Activated CD8-positive, alpha-beta memory T cell treated with anti-CD3 and anti-CD28 coated beads for 24 hours (primary cell): ENCODE measurements at regions not wholly inside any gene's neighbourhood (a gene's known extent, or its start where the extent isn't known, plus 50 kb on each side); places are given as distances from the start of the nearest gene placed in this dataset.
A peak's percentile ranks its signal among the peaks of the same experiment; 100 is the strongest.

ENCODE experiments used
- DNase-seq: peaks from one replicate; pipeline ENCODE4 v3.0.0-alpha.2; 2020

DNA sequence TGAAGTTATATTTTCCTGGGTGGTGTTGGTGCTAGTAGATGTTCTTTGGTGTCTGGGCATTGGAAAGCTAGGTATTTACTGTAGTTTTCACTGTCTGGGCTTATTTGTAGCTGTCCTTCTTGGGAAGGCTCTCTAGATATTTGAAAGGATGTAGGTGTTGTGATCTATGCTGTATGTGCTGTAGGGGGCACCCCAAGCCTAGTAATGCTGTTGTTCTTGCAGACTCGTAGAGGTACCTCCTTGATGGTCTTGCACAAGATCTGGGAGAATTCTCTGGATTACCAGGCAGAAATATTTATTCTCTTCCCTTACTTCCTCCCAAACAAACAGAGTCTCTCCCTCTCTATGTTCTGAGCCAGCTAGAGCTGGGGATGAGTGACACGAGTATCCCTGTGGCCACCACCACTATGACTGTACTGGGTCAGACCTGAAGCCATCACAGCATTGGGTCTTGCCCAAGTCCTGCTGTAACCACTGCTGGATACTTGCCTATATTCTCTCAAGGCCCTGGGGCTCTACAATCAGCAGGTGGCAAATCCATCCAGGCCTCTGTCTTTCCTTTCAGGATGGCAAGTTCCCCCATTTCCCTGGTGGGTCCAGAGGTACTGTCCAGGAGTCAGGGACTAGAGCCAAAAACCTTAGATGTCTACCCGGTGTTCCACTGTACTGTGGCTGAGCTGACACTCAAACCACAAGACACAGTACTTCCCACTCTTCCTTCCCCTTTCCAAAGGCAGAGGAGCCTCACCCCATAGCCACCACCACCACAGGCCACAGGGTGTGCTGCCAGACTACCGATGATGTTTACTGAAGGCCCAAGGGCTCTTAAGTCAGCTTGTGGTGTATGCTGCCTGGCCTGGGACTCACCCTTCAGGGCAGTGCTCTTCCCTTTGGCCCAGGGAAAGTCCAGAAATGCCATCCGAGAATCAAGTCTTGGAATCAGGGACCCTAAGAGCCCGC, 195.2 kb upstream of the DPPA4 start:
- peak; percentile 67 for DNase-seq

GRCh38 chr3:109545746-109546145, 208.4 kb upstream of the DPPA4 start:
- DNase-seq: no peak

DNA sequence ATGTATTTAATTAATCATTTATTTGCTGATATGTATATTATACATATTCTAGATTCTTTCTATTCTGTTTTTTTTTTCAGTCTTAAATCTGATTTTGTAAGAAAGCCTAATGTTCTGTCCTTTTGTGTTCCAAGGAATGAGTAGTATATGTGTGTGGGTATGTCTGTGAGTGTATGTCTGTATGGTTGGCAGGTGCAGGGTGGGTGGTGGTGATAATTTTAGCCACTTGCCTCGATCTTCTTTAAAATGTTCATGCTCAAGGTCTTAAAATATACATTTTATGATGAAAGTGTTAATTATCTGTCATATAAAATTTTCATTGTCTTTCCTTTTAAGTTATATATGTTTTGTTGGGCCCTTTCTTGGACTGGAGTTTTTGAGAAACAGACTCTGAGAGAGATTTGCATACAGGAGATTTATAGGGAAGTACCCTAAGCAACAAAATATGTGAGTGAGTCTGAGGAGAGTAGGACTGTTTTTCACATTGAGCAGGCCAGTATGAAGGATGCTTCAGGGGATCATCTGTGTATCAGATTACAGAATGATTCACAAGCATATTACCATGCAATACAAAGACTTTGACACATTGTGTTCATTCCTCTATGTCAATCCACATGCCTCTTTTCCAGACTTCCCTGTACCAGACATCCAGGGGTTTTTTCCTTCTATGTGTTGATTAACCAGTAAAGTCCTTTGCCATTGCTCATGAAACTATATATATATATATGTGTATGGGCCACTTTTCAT, 211.0 kb upstream of the DPPA4 start:
- DNase-seq: no peak

- DNase-seq: no peak
Observed at GRCh38 chr3:109553591-109554371, 216.4 kb upstream of the DPPA4 start.

DNA sequence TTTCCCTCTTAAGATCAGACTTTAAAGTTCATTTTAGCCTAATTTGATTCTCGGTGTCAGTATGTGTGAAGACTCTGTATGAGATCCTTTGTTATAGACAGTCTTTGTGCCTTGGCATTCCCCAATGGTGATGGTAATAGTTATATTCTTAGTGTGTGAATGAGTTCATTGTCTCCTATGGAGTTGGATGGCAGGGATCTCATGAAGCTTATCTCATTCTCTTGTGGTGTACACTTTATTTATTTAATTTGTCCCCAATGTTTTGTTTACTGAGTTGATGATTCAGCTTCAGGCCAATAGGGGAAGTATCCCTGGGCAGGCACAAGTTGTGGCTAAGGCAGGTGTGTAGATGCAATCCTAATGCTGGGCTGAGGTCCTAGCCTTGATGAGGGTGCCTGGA, 222.0 kb upstream of the DPPA4 start:
- DNase-seq: no peak

- peak; percentile 62 for DNase-seq
Observed at GRCh38 chr3:109563149-109563548, 225.8 kb upstream of the DPPA4 start.

- no peak for DNase-seq
Observed at GRCh38 chr3:109569135-109569846, 231.9 kb upstream of the DPPA4 start.

- no peak for DNase-seq
Observed at GRCh38 chr3:109570408-109570807, 233.1 kb upstream of the DPPA4 start.

DNA sequence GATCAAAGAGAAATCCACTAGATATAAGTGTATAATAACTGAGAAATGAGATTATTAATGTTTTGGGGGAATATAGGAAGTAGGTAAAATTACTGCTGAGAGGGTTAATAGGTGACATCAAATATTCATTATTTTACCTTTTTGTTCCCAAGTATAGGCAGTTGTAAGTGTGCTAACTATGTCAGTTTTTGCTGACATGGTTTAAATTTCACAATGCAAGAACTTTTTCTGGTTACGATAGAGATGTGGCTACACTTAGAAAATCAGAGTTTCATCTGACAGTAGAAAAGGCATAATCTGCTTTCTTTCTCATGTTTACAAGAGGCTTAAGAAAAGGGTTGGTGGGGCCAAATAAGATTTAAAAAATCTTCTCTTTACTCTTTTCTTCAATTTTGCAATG, 235.0 kb upstream of the DPPA4 start:
- DNase-seq: no peak

DNA sequence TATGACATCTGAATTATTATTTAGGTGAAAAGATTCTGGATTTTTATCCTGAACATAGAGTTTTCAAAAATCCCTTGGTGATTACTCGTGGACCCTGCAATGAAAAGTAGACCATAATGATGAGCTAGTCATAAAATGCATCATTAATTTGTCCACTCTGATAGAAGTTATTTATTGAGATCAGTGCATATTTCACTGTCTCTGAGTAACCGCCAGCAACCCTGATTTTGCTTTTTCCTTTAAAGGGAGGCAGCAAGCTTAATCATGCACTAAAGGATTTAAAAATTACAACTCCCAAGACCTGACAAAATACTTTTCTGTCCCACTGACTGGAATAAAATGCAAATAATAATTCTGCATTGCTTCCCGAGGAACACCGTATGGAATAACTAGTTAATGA, 259.6 kb upstream of the DPPA4 start:
- no peak for DNase-seq

DNA sequence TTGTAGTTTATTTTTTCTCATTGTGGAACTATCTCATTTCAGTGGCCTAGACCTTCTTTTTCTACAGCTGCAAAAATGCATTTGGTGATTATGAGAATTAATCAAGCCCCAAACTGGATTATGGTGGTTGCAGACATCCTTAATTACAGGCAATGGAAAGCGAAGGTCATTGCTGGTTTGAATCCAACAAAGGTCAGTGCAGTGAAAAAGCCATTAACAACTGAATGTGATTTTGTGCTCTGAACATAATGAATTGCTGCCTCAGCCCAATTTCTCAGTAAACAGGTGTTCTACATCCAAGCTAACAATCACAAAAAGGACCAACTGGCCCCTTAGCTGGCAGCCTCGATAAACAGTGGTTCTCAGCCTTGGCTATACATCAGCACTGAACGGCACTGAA, 260.1 kb upstream of the DPPA4 start:
- no peak for DNase-seq

DNA sequence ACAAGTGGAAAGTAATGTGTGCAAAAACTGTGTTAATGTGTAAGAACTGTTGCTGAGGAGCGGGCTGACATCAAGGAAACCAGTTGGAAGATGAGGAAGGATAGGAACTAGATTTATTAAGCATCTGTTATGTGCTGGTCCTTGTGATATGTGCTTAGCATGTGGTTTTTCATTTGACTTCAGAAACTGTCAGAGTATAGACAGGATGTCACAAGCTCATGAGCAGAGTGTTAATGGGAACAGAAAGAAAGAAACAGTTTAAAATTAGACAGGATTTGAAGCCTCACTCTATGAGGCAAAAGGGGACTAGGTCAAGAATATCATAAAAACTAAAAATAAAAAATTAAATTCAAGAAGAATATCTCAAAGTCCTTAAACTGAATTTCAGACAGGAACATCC, 270.6 kb upstream of the DPPA4 start:
- DNase-seq: no peak

- no peak for DNase-seq
Observed at GRCh38 chr3:109608574-109608973, 271.2 kb upstream of the DPPA4 start.

DNA sequence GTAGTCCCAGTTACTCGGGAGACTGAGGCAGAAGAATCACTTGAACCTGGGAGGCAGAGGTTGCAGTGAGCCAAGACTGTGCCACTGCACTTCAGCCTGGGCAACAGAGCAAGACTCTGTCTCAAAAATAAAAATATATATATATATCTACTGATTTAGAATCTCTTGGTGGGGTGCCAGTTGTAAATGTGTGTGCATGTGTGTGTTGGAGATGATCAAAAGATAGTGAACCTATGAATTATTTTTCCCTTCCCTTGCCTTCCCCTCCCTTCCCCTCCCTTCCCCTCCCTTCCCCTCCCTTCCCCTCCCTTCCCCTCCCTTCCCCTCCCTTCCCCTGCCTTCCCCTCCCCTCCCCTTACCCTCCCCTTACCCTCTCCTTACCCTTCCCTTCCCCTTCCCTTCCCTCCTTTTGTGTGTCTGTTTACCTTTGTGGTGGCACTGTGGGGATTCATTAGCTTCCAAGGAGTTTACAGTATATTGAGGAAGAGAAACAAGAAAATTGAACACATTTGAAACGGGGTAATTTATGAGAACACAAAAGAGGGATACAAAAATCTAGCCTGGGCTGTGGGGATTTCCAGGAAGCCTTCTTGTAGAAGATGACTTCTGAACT, 281.5 kb upstream of the DPPA4 start:
- no peak for DNase-seq

DNA sequence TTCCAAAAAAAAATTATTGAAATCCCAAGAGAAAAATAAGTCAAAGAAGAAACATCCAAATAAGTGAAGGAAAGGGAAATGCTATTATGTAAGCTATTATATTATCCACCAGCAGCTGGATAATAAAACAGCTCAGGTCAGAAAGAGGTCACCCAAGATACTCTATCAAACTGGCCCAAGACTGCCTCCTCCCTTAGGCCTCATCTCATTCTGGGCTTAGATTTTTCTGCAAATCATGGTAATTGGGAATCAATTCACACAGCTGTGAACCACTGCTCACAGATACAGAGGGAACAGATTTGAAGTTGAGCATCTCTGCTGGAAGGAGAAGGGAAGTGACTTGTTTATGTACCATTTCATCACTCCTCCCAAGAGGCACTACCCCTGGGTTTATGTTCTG, 294.6 kb upstream of the DPPA4 start:
- no peak for DNase-seq

DNA sequence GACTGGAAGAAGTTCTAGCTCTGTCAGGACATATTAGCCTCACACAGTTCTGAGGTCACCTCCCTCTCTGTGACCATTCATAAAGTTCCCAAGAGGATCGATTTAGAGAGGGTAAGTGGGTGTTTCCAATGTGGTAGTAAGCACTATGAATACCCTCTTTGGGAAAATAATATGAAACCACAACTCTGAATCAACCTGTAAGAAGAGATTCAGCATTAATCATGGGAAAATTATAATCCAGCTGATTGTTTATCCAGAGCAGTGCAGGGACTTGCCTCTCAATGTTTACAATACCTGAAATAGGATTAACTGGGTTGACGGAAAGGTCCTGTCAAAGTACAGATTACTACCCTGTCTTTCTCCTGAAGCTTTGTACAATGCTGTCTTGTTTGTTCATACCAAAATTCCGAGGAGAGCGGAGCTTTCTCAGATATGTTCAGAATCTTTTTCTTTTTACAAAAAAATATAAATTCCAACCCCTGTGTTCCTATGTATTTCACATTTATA, 302.9 kb upstream of the DPPA4 start:
- DNase-seq: no peak

- DNase-seq: no peak
Observed at GRCh38 chr3:109642025-109642424, 304.7 kb upstream of the DPPA4 start.

DNA sequence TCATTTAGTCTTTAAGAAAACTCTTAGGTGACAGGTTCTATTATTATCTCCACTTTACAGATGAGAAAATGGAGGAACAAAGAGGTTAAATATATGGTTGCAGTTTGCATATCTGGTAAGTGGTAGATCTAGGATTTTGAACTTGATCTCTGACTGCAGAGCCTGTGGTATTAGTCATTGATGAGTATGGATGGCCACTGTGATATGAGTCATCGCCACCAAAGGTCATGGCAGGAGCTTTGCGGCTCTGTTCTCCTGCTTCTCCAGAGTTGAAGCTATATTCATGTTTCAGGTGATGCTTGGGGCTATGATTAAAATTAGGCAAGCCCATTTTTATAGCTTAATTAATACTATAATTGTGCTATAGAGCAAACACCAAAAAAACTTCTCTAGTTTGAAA, 306.2 kb upstream of the DPPA4 start:
- DNase-seq: no peak

GRCh38 chr3:109644332-109644731, 307.0 kb upstream of the DPPA4 start:
- DNase-seq: no peak

- no peak for DNase-seq
Observed at GRCh38 chr3:109644746-109645145, 307.4 kb upstream of the DPPA4 start.

DNA sequence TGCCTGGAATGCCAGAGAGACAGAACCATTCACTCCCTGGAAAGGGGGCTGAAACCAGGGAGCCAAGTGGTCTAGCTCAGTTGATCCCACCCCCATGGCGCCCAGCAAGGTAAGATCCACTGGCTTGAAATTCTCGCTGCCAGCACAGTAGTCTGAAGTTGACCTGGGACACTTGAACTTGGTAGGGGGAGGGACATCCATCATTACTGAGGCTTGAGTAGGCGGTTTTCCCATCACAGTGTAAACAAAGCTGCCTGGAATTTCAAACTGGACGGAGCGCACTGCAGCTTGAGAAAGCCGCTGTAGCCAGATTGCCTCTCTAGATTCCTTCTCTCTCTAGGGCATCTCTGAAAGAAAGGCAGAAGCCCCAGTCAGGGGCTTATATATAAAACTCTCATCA, 310.7 kb upstream of the DPPA4 start:
- DNase-seq: no peak

DNA sequence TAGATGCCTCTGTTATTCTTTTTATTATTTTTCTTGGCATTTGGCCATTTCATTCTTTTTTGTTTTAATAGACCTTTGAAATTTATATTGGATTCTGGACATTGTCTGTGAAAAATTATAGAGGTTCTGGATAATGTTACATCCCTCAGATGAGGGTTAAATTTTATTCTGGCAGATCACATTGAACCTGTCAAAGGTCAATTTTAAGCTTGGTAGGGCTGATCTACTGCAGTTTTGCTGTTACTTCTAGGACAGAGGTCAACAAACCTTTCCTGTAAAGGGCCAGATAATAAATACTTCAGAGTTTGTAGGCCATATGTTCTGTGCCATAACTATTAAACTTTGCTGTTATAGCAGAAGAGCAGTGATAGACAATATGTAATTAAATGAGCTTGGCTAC, 318.9 kb upstream of the DPPA4 start:
- DNase-seq: no peak
